ENCODE measurements at regions not wholly inside any gene's neighbourhood (a gene's known extent, or its start where the extent isn't known, plus 50 kb on each side); places are given as distances from the start of the nearest gene placed in this dataset.

GRCh38 chr10:25820472-25820871, 113.6 kb upstream of the MYO3A start:
- Histone ChIP-seq H3K4me3 (ENCODE audit: low read length) (peak overlapping the region; percentile 61), H3K4me1 (ENCODE audit: low read length) (peaks cover 7% of the 10 kb centered on the region), H3K36me3 (replicated peaks; ENCODE audit: low read depth, low read length) (no peaks in the 10 kb centered on the region), H4K20me1 (ENCODE audit: insufficient read depth, low read length) (no peaks in the 10 kb centered on the region), H3K4me2 (ENCODE audit: low read length) (peak overlapping the region; percentile 67), H2AFZ (ENCODE audit: low read depth, low read length) (no peak overlapping the region), H3K9me3 (ENCODE audit: insufficient read depth, low read length) (no peaks in the 10 kb centered on the region), H3K9ac (ENCODE audit: low read length) (no peak overlapping the region), H3K27ac (ENCODE audit: low read length) (no peak overlapping the region), H3K79me2 (ENCODE audit: low read length) (no peaks in the 10 kb centered on the region), H3K27me3 (ENCODE audit: low read depth, low read length) (no peaks in the 10 kb centered on the region)
- TF ChIP-seq CTCF (IDR thresholded peaks at IDR 0.05; ENCODE audit: low read depth, low read length), result no peak

DNA sequence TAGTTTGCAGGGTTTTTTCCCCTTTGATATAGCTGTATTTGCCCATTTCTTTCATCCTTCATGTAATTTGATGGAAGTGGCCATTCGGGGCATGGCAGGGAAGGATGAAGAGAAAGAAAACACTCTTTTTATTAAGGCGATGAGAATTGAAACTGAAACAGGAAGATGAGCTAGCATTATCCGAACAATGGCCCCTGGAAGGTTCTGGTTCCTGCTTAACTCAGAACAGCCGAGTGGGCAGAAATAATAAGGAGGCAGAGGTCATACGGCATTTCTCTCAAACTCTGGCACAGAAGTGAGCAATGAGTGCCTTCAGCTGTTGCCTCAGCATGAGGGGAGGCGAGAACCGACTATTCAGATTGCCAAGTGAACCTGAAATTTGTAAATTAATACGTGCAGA, 113.2 kb upstream of the MYO3A start:
- peak overlapping the region; percentile 93; the same call in 1 of the 2 replicates for H2AFZ ChIP-seq (ENCODE audit: low read depth, low read length)
- H3K4me2 ChIP-seq (ENCODE audit: low read length), result peak overlapping the region; percentile 67

GRCh38 chr10:25824050-25824449, 110.0 kb upstream of the MYO3A start:
- Histone ChIP-seq H3K4me2 (ENCODE audit: low read length) (no peak overlapping the region), H3K36me3 (replicated peaks; ENCODE audit: low read depth, low read length) (no peaks in the 10 kb centered on the region), H3K27ac (ENCODE audit: low read length) (no peak overlapping the region), H4K20me1 (ENCODE audit: insufficient read depth, low read length) (no peaks in the 10 kb centered on the region), H3K4me1 (ENCODE audit: low read length) (peaks cover 7% of the 10 kb centered on the region), H3K27me3 (ENCODE audit: low read depth, low read length) (no peaks in the 10 kb centered on the region), H3K79me2 (ENCODE audit: low read length) (no peaks in the 10 kb centered on the region), H3K4me3 (ENCODE audit: low read length) (no peak overlapping the region), H3K9me3 (ENCODE audit: insufficient read depth, low read length) (no peaks in the 10 kb centered on the region), H2AFZ (ENCODE audit: low read depth, low read length) (no peak overlapping the region), H3K9ac (ENCODE audit: low read length) (no peak overlapping the region)
- TF ChIP-seq EZH2phosphoT487 (IDR thresholded peaks at IDR 0.05; ENCODE audit: low read depth), result no peak
- TF ChIP-seq CTCF (IDR thresholded peaks at IDR 0.05; ENCODE audit: low read depth, low read length), result no peak

More for the DNA sequence above, 113.2 kb upstream of the MYO3A start:
- Histone ChIP-seq H3K4me1 (ENCODE audit: low read length) (peaks cover 7% of the 10 kb centered on the region), H3K27me3 (ENCODE audit: low read depth, low read length) (no peaks in the 10 kb centered on the region), H4K20me1 (ENCODE audit: insufficient read depth, low read length) (no peaks in the 10 kb centered on the region), H3K79me2 (ENCODE audit: low read length) (no peaks in the 10 kb centered on the region), H3K9ac (ENCODE audit: low read length) (no peak overlapping the region), H3K36me3 (replicated peaks; ENCODE audit: low read depth, low read length) (no peaks in the 10 kb centered on the region), H3K4me3 (ENCODE audit: low read length) (peak overlapping the region; percentile 61), H3K27ac (ENCODE audit: low read length) (no peak overlapping the region), H3K9me3 (ENCODE audit: insufficient read depth, low read length) (no peaks in the 10 kb centered on the region)
- no peak for TF ChIP-seq CTCF (IDR thresholded peaks at IDR 0.05; ENCODE audit: low read depth, low read length)

GRCh38 chr10:25828475-25828874, 105.6 kb upstream of the MYO3A start:
- H3K27ac ChIP-seq (ENCODE audit: low read length), result no peak overlapping the region
- H3K4me2 ChIP-seq (ENCODE audit: low read length), result no peak overlapping the region
- TF ChIP-seq EZH2phosphoT487 (IDR thresholded peaks at IDR 0.05; ENCODE audit: low read depth) (no peak), CTCF (IDR thresholded peaks at IDR 0.05; ENCODE audit: low read depth, low read length) (no peak)
- H3K27me3 ChIP-seq (ENCODE audit: low read depth, low read length), result no peaks in the 10 kb centered on the region; the same call in 1 of the 2 replicates
- H3K9me3 ChIP-seq (ENCODE audit: insufficient read depth, low read length), result no peaks in the 10 kb centered on the region
- no peaks in the 10 kb centered on the region for H3K79me2 ChIP-seq (ENCODE audit: low read length)
- no peak overlapping the region for H2AFZ ChIP-seq (ENCODE audit: low read depth, low read length)
- no peak overlapping the region for H3K4me3 ChIP-seq (ENCODE audit: low read length)
- H3K4me1 ChIP-seq (ENCODE audit: low read length), result no peaks in the 10 kb centered on the region
- no peak overlapping the region for H3K9ac ChIP-seq (ENCODE audit: low read length)
- H3K36me3 ChIP-seq (replicated peaks; ENCODE audit: low read depth, low read length), result no peaks in the 10 kb centered on the region
- no peaks in the 10 kb centered on the region for H4K20me1 ChIP-seq (ENCODE audit: insufficient read depth, low read length)
